GM23248 (cell line): ENCODE measurements at regions not wholly inside any gene's neighbourhood (a gene's known extent, or its start where the extent isn't known, plus 50 kb on each side); places are given as distances from the start of the nearest gene placed in this dataset.

Source experiments
- EZH2 ChIP-seq: fragments of 200-600 bp; sonication (generic); IDR thresholded peaks from 2 replicates; pipeline ENCODE4 v1.6.1; 2018; ENCODE audit warnings: antibody characterized with exemption, mild to moderate bottlenecking; ENCODE audit not compliant: insufficient read depth, poor library complexity, severe bottlenecking
- EZH2phosphoT487 ChIP-seq: fragments of 200-600 bp; sonication (generic); IDR thresholded peaks from 2 replicates; pipeline ENCODE4 v1.6.1; 2018; ENCODE audit warnings: antibody characterized with exemption, moderate library complexity, mild to moderate bottlenecking, low read depth; ENCODE audit not compliant: insufficient read depth

GRCh38 chr16:22643886-22644285 is 133.2 kb downstream of the NPIPB5 start:
- TF ChIP-seq EZH2 (no peak), EZH2phosphoT487 (no peak)
